Ishikawa (cell line): ENCODE measurements at regions not wholly inside any gene's neighbourhood (a gene's known extent, or its start where the extent isn't known, plus 50 kb on each side); places are given as distances from the start of the nearest gene placed in this dataset.

Source experiments
- CEBPB ChIP-seq: IDR thresholded peaks from 2 replicates; pipeline ENCODE4 v1.6.1; 2012
- EGR1 ChIP-seq: IDR thresholded peaks from 2 replicates; pipeline ENCODE4 v1.6.1; 2012
- EP300 ChIP-seq: IDR thresholded peaks from 2 replicates; pipeline ENCODE4 v1.6.1; 2012; ENCODE audit warnings: borderline replicate concordance
- MAX ChIP-seq: IDR thresholded peaks from 2 replicates; pipeline ENCODE4 v1.6.1; 2012
- NFIC ChIP-seq: IDR thresholded peaks from 2 replicates; pipeline ENCODE4 v1.6.1; 2012
- RAD21 ChIP-seq: IDR thresholded peaks from 2 replicates; pipeline ENCODE4 v1.6.1; 2012; ENCODE audit warnings: low read depth
- REST ChIP-seq: IDR thresholded peaks from 2 replicates; pipeline ENCODE4 v1.6.1; 2012; ENCODE audit warnings: low read depth, mild to moderate bottlenecking
- TAF1 ChIP-seq: IDR thresholded peaks from 2 replicates; pipeline ENCODE4 v1.6.1; 2012; ENCODE audit warnings: low read depth, mild to moderate bottlenecking
- TCF12 ChIP-seq: IDR thresholded peaks from 2 replicates; pipeline ENCODE4 v1.6.1; 2012; ENCODE audit warnings: low read depth
- USF1 ChIP-seq: IDR thresholded peaks from 2 replicates; pipeline ENCODE4 v1.6.1; 2012
- ZBTB7A ChIP-seq: IDR thresholded peaks from 2 replicates; pipeline ENCODE4 v1.6.1; 2012; ENCODE audit warnings: low read depth

GRCh38 chr3:192010490-192010889 is 549.5 kb downstream of the PYDC2 start:
- TF ChIP-seq NFIC (no peak), TCF12 (no peak), REST (no peak), USF1 (no peak), CEBPB (no peak), TAF1 (no peak), RAD21 (no peak), EP300 (no peak), EGR1 (no peak), MAX (no peak), ZBTB7A (no peak)
